ENCODE measurements at regions not wholly inside any gene's neighbourhood (a gene's known extent, or its start where the extent isn't known, plus 50 kb on each side); places are given as distances from the start of the nearest gene placed in this dataset.

GRCh38 chr14:22387776-22388241 lies 201.2 kb downstream of the DAD1 start:
- H3K27ac ChIP-seq (ENCODE audit: low read depth, low read length), result no peak overlapping the region
- no peak overlapping the region for H3K9ac ChIP-seq (ENCODE audit: low read length)
- no peaks in the 10 kb centered on the region for H3K36me3 ChIP-seq (ENCODE audit: insufficient read depth, low read length)
- no peaks in the 10 kb centered on the region for H3K4me1 ChIP-seq (ENCODE audit: insufficient read depth, low read length)
- no peak overlapping the region for H3K4me3 ChIP-seq (ENCODE audit: low read depth in 1 of 2, low read length in 2 of 2)
- H3K27me3 ChIP-seq (ENCODE audit: control insufficient read depth in 1 of 2, insufficient read depth in 2 of 2, low read length in 2 of 2), result no peaks in the 10 kb centered on the region
- H3K9me3 ChIP-seq (ENCODE audit: low read length), result no peaks in the 10 kb centered on the region

GRCh38 chr14:22386924-22387775 lies 201.9 kb downstream of the DAD1 start:
- H3K27me3 ChIP-seq (ENCODE audit: control insufficient read depth in 1 of 2, insufficient read depth in 2 of 2, low read length in 2 of 2), result no peaks in the 10 kb centered on the region
- no peak overlapping the region for H3K9ac ChIP-seq (ENCODE audit: low read length)
- no peak overlapping the region for H3K4me3 ChIP-seq (ENCODE audit: low read depth in 1 of 2, low read length in 2 of 2)
- no peaks in the 10 kb centered on the region for H3K9me3 ChIP-seq (ENCODE audit: low read length)
- no peaks in the 10 kb centered on the region for H3K36me3 ChIP-seq (ENCODE audit: insufficient read depth, low read length)
- H3K27ac ChIP-seq (ENCODE audit: low read depth, low read length), result no peak overlapping the region
- H3K4me1 ChIP-seq (ENCODE audit: insufficient read depth, low read length), result no peaks in the 10 kb centered on the region

- Histone ChIP-seq H3K9me3 (ENCODE audit: low read length) (no peaks in the 10 kb centered on the region), H3K27me3 (ENCODE audit: control insufficient read depth in 1 of 2, insufficient read depth in 2 of 2, low read length in 2 of 2) (no peaks in the 10 kb centered on the region), H3K4me1 (ENCODE audit: insufficient read depth, low read length) (peaks cover 10% of the 10 kb centered on the region), H3K27ac (ENCODE audit: low read depth, low read length) (no peak overlapping the region), H3K9ac (ENCODE audit: low read length) (no peak overlapping the region), H3K36me3 (ENCODE audit: insufficient read depth, low read length) (no peaks in the 10 kb centered on the region), H3K4me3 (ENCODE audit: low read depth in 1 of 2, low read length in 2 of 2) (no peak overlapping the region)
Observed at GRCh38 chr14:22384974-22385526, 204.0 kb downstream of the DAD1 start.

- Histone ChIP-seq H3K27me3 (ENCODE audit: control insufficient read depth in 1 of 2, insufficient read depth in 2 of 2, low read length in 2 of 2) (no peaks in the 10 kb centered on the region), H3K4me1 (ENCODE audit: insufficient read depth, low read length) (peaks cover 10% of the 10 kb centered on the region), H3K4me3 (ENCODE audit: low read depth in 1 of 2, low read length in 2 of 2) (no peak overlapping the region), H3K27ac (ENCODE audit: low read depth, low read length) (no peak overlapping the region), H3K9me3 (ENCODE audit: low read length) (no peaks in the 10 kb centered on the region), H3K36me3 (ENCODE audit: insufficient read depth, low read length) (no peaks in the 10 kb centered on the region), H3K9ac (ENCODE audit: low read length) (no peak overlapping the region)
Observed at GRCh38 chr14:22384167-22384549, 204.9 kb downstream of the DAD1 start.

GRCh38 chr14:22383515-22384166 lies 205.4 kb downstream of the DAD1 start:
- no peak overlapping the region for H3K4me3 ChIP-seq (ENCODE audit: low read depth in 1 of 2, low read length in 2 of 2)
- no peaks in the 10 kb centered on the region for H3K36me3 ChIP-seq (ENCODE audit: insufficient read depth, low read length)
- H3K27me3 ChIP-seq (ENCODE audit: control insufficient read depth in 1 of 2, insufficient read depth in 2 of 2, low read length in 2 of 2), result no peaks in the 10 kb centered on the region
- H3K27ac ChIP-seq (ENCODE audit: low read depth, low read length), result no peak overlapping the region
- H3K4me1 ChIP-seq (ENCODE audit: insufficient read depth, low read length), result peaks cover 10% of the 10 kb centered on the region
- H3K9ac ChIP-seq (ENCODE audit: low read length), result no peak overlapping the region
- no peaks in the 10 kb centered on the region for H3K9me3 ChIP-seq (ENCODE audit: low read length)

GRCh38 chr14:22382955-22383354 lies 206.1 kb downstream of the DAD1 start:
- peaks cover 10% of the 10 kb centered on the region for H3K4me1 ChIP-seq (ENCODE audit: insufficient read depth, low read length)
- H3K9me3 ChIP-seq (ENCODE audit: low read length), result no peaks in the 10 kb centered on the region
- H3K9ac ChIP-seq (ENCODE audit: low read length), result no peak overlapping the region
- no peak overlapping the region for H3K27ac ChIP-seq (ENCODE audit: low read depth, low read length)
- H3K36me3 ChIP-seq (ENCODE audit: insufficient read depth, low read length), result no peaks in the 10 kb centered on the region
- no peaks in the 10 kb centered on the region for H3K27me3 ChIP-seq (ENCODE audit: control insufficient read depth in 1 of 2, insufficient read depth in 2 of 2, low read length in 2 of 2)
- no peak overlapping the region for H3K4me3 ChIP-seq (ENCODE audit: low read depth in 1 of 2, low read length in 2 of 2)

- H3K4me1 ChIP-seq (ENCODE audit: insufficient read depth, low read length), result peaks cover 10% of the 10 kb centered on the region
- no peak overlapping the region for H3K4me3 ChIP-seq (ENCODE audit: low read depth in 1 of 2, low read length in 2 of 2)
- no peak overlapping the region for H3K9ac ChIP-seq (ENCODE audit: low read length)
- H3K27ac ChIP-seq (ENCODE audit: low read depth, low read length), result no peak overlapping the region
- no peaks in the 10 kb centered on the region for H3K27me3 ChIP-seq (ENCODE audit: control insufficient read depth in 1 of 2, insufficient read depth in 2 of 2, low read length in 2 of 2)
- no peaks in the 10 kb centered on the region for H3K36me3 ChIP-seq (ENCODE audit: insufficient read depth, low read length)
- no peaks in the 10 kb centered on the region for H3K9me3 ChIP-seq (ENCODE audit: low read length)
Observed at GRCh38 chr14:22382395-22382794, 206.6 kb downstream of the DAD1 start.

GRCh38 chr14:22381766-22382165 lies 207.3 kb downstream of the DAD1 start:
- H3K4me3 ChIP-seq (ENCODE audit: low read depth in 1 of 2, low read length in 2 of 2), result no peak overlapping the region
- H3K9ac ChIP-seq (ENCODE audit: low read length), result no peak overlapping the region
- peaks cover 10% of the 10 kb centered on the region for H3K4me1 ChIP-seq (ENCODE audit: insufficient read depth, low read length)
- no peaks in the 10 kb centered on the region for H3K36me3 ChIP-seq (ENCODE audit: insufficient read depth, low read length)
- no peak overlapping the region for H3K27ac ChIP-seq (ENCODE audit: low read depth, low read length)
- no peaks in the 10 kb centered on the region for H3K27me3 ChIP-seq (ENCODE audit: control insufficient read depth in 1 of 2, insufficient read depth in 2 of 2, low read length in 2 of 2)
- no peaks in the 10 kb centered on the region for H3K9me3 ChIP-seq (ENCODE audit: low read length)

- Histone ChIP-seq H3K27ac (ENCODE audit: low read depth, low read length) (no peak overlapping the region), H3K9me3 (ENCODE audit: low read length) (no peaks in the 10 kb centered on the region), H3K4me1 (ENCODE audit: insufficient read depth, low read length) (peaks cover 10% of the 10 kb centered on the region), H3K36me3 (ENCODE audit: insufficient read depth, low read length) (no peaks in the 10 kb centered on the region), H3K27me3 (ENCODE audit: control insufficient read depth in 1 of 2, insufficient read depth in 2 of 2, low read length in 2 of 2) (no peaks in the 10 kb centered on the region), H3K9ac (ENCODE audit: low read length) (no peak overlapping the region), H3K4me3 (ENCODE audit: low read depth in 1 of 2, low read length in 2 of 2) (no peak overlapping the region)
Observed at GRCh38 chr14:22381408-22381760, 207.6 kb downstream of the DAD1 start.

GRCh38 chr14:22380571-22381407 lies 208.2 kb downstream of the DAD1 start:
- no peak overlapping the region for H3K9ac ChIP-seq (ENCODE audit: low read length)
- H3K27ac ChIP-seq (ENCODE audit: low read depth, low read length), result no peak overlapping the region
- no peaks in the 10 kb centered on the region for H3K9me3 ChIP-seq (ENCODE audit: low read length)
- no peaks in the 10 kb centered on the region for H3K36me3 ChIP-seq (ENCODE audit: insufficient read depth, low read length)
- peaks cover 10% of the 10 kb centered on the region for H3K4me1 ChIP-seq (ENCODE audit: insufficient read depth, low read length)
- H3K4me3 ChIP-seq (ENCODE audit: low read depth in 1 of 2, low read length in 2 of 2), result no peak overlapping the region
- H3K27me3 ChIP-seq (ENCODE audit: control insufficient read depth in 1 of 2, insufficient read depth in 2 of 2, low read length in 2 of 2), result no peaks in the 10 kb centered on the region

- Histone ChIP-seq H3K4me1 (ENCODE audit: insufficient read depth, low read length) (peaks cover 10% of the 10 kb centered on the region), H3K4me3 (ENCODE audit: low read depth in 1 of 2, low read length in 2 of 2) (no peak overlapping the region), H3K9ac (ENCODE audit: low read length) (no peak overlapping the region), H3K27me3 (ENCODE audit: control insufficient read depth in 1 of 2, insufficient read depth in 2 of 2, low read length in 2 of 2) (no peaks in the 10 kb centered on the region), H3K9me3 (ENCODE audit: low read length) (no peaks in the 10 kb centered on the region), H3K36me3 (ENCODE audit: insufficient read depth, low read length) (no peaks in the 10 kb centered on the region), H3K27ac (ENCODE audit: low read depth, low read length) (no peak overlapping the region)
Observed at GRCh38 chr14:22379727-22380126, 209.3 kb downstream of the DAD1 start.
